ENCODE measurements at regions not wholly inside any gene's neighbourhood (a gene's known extent, or its start where the extent isn't known, plus 50 kb on each side); places are given as distances from the start of the nearest gene placed in this dataset.

DNA sequence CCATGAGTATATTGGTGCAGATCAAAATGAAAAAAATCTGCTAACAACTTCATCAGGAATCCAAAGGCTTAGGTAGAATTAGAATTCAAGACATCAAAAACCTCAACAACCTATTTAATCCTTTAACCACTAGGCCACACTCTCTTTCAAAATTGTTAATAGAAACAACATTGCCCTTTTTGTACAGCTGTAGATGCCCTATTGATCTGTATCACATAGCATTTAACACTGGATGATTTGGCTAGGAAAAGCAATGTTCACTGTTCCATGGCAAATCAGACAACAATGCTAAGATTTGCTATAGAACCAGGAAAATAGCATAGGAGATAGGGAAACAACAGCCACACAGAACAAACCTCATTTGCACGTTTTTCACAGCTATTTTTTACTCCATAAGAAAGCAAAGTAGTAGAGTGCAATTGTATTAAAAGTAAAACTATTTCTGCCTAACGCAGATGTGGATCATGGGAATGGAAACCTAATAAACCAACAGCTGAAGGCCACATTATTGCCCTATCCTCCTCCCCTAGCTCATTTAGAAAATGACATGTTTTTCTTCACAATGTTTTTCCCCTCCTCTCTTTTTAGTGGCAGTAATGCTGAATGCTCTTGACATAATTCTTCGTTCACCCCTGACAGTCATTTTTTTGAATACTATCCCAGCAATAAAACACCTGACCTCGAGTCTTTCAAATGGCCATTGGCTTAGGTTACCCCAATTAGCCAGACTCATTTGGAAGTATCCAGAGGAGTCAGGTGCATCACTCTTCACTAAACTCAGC, 373.0 kb upstream of the CCNH start:
- CTCF ChIA-PET = interaction anchor here (0.9 kb wide), 1 partner anchor 894 kb away, joined by 3 read pairs; no protein-coding TSS in a partner anchor
- no peaks in the 10 kb centered on the region for H3K36me3 Mint-ChIP-seq (ENCODE audit: low read depth)
- TF ChIP-seq, protein P1, sequence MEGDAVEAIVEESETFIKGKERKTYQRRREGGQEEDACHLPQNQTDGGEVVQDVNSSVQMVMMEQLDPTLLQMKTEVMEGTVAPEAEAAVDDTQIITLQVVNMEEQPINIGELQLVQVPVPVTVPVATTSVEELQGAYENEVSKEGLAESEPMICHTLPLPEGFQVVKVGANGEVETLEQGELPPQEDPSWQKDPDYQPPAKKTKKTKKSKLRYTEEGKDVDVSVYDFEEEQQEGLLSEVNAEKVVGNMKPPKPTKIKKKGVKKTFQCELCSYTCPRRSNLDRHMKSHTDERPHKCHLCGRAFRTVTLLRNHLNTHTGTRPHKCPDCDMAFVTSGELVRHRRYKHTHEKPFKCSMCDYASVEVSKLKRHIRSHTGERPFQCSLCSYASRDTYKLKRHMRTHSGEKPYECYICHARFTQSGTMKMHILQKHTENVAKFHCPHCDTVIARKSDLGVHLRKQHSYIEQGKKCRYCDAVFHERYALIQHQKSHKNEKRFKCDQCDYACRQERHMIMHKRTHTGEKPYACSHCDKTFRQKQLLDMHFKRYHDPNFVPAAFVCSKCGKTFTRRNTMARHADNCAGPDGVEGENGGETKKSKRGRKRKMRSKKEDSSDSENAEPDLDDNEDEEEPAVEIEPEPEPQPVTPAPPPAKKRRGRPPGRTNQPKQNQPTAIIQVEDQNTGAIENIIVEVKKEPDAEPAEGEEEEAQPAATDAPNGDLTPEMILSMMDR (IDR thresholded peaks at IDR 0.05) = no peak
- peaks cover 10% of the 10 kb centered on the region for H3K27me3 Mint-ChIP-seq
- H3K4me1 Mint-ChIP-seq (ENCODE audit: low read depth) = peaks cover 2% of the 10 kb centered on the region
- no peak overlapping the region for H3K4me3 Mint-ChIP-seq
- intact Hi-C loops (cut with micrococcal nuclease) = no loop called here
- POLR2A ChIA-PET = no interaction called here
- DNase-seq (no peak), ATAC-seq (no peak)
- H3K27ac Mint-ChIP-seq = no peak overlapping the region
- no peaks in the 10 kb centered on the region for H3K9me3 Mint-ChIP-seq

DNA sequence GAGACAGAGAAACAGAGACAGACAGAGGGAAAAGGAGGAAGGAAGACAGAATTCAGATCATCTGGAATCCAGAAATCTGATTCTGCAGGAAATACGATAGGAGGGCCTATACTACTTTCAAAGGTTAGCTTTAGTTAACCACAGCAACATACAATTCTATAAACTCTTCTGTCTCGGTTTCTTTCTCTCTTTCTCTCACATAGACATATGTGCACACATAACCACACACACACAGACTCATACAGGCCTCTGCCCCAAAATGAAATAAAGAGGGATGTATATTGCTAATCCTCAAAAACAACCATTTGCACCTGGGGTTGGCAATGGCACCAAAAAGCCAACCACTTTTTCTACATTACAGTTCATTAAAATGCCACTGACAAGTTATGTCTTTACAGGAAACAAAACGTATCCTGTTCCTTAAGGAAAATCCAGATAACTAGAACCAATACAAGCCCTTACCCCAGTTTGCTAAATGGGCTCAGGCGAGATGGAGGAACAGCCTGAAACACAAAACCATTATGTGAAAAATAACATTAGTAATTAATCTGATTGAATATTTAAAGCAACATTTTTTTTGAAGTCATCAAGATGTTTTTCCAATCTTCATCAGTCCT, 372.3 kb upstream of the CCNH start:
- H3K9me3 Mint-ChIP-seq = no peaks in the 10 kb centered on the region
- TF ChIP-seq, protein P1 (IDR thresholded peaks at IDR 0.05) = no peak
- no peak for ATAC-seq
- CTCF ChIA-PET = interaction anchor here (0.9 kb wide), 1 partner anchor 895 kb away, joined by 3 read pairs; no protein-coding TSS in a partner anchor
- peaks cover 10% of the 10 kb centered on the region for H3K27me3 Mint-ChIP-seq
- no peaks in the 10 kb centered on the region for H3K36me3 Mint-ChIP-seq (ENCODE audit: low read depth)
- H3K4me1 Mint-ChIP-seq (ENCODE audit: low read depth) = peaks cover 2% of the 10 kb centered on the region
- no peak overlapping the region for H3K4me3 Mint-ChIP-seq
- POLR2A ChIA-PET = no interaction called here
- DNase-seq = no peak
- H3K27ac Mint-ChIP-seq = no peak overlapping the region
- intact Hi-C loops (cut with micrococcal nuclease) = no loop called here

DNA sequence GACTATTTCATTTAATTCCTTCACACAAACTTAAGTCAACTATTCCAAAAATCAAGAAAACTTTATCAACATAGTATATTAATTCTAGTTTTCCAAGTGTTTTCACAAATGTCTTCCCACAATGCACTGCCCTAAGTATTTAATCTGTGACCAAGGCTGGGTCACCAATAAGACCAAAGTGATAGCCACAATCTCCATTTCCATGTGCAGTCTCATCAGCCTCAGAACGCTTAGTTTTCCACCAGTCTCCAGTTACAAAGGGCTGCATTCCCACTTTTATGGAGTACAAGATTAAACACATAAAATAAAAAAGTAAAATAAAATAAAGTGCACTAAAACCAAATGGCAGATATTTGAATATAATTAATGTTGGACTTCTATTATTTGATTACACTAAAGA, 371.6 kb upstream of the CCNH start:
- Mint-ChIP-seq H3K27ac (no peak overlapping the region), H3K27me3 (peaks cover 10% of the 10 kb centered on the region), H3K36me3 (ENCODE audit: low read depth) (no peaks in the 10 kb centered on the region), H3K4me1 (ENCODE audit: low read depth) (peaks cover 2% of the 10 kb centered on the region), H3K9me3 (no peaks in the 10 kb centered on the region), H3K4me3 (no peak overlapping the region)
- TF ChIP-seq, protein P1 (IDR thresholded peaks at IDR 0.05) = no peak
- POLR2A ChIA-PET = no interaction called here
- intact Hi-C loops (cut with micrococcal nuclease) = no loop called here
- CTCF ChIA-PET = interaction anchor here (2.0 kb wide), 1 partner anchor 906 kb away, joined by 15 read pairs; no protein-coding TSS in a partner anchor
- DNase-seq (no peak), ATAC-seq (no peak)

DNA sequence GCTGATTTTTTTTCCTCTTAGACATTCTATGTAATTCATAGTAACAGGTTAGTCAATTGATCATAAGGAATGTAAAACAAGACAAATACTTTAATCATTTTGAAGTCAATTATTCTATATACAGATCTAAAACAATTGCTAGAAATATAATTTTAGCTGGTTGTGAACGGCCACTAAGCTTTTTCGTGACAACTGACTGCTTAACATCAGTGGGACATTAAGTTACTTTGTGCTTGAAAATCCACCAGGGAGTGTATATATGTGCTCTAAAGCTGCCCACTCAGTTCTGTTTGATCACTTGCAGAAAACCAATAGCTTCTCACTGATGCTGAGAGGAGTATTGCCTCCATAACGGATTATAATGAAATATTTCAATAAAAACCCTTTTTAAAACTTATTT, 370.2 kb upstream of the CCNH start:
- H3K4me1 Mint-ChIP-seq (ENCODE audit: low read depth) = peaks cover 2% of the 10 kb centered on the region
- intact Hi-C loops (cut with micrococcal nuclease) = no loop called here
- POLR2A ChIA-PET = no interaction called here
- DNase-seq (no peak), ATAC-seq (no peak)
- no peaks in the 10 kb centered on the region for H3K36me3 Mint-ChIP-seq (ENCODE audit: low read depth)
- H3K4me3 Mint-ChIP-seq = no peak overlapping the region
- H3K27ac Mint-ChIP-seq = no peak overlapping the region
- TF ChIP-seq, protein P1 (IDR thresholded peaks at IDR 0.05) = no peak
- CTCF ChIA-PET = interaction anchor here (0.9 to 7.1 kb wide), 4 partner anchors 898 to 941 kb away, joined by 3 to 49 read pairs (median 12); no protein-coding TSS in a partner anchor
- H3K9me3 Mint-ChIP-seq = no peaks in the 10 kb centered on the region
- H3K27me3 Mint-ChIP-seq = peaks cover 7% of the 10 kb centered on the region

DNA sequence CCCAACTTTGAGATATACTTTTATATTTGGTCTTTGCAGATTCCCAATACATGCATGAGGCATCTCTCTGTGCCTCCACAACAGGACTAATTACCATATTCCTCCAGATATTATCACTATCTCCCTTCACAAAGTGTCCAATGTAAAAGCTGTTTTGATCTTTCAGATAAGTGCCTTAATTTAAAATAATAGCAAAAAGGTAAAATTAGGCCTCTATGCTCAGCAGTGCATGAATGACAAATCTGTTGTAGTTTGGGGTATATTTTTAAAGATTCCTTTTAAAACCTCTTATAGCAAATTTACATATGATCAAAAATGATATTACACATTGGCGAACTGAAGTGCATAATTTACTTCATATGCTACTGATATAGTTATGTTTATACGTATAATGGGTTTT, 369.2 kb upstream of the CCNH start:
- Mint-ChIP-seq H3K9me3 (no peaks in the 10 kb centered on the region), H3K27me3 (peaks cover 5% of the 10 kb centered on the region), H3K4me1 (ENCODE audit: low read depth) (peaks cover 2% of the 10 kb centered on the region), H3K27ac (no peak overlapping the region), H3K4me3 (no peak overlapping the region), H3K36me3 (ENCODE audit: low read depth) (no peaks in the 10 kb centered on the region)
- CTCF ChIA-PET = interaction anchor here (0.5 to 7.1 kb wide), 26 partner anchors 11 to 1621 kb away, joined by 3 to 89 read pairs (median 4); no protein-coding TSS in a partner anchor
- ATAC-seq (no peak), DNase-seq (no peak)
- TF ChIP-seq, protein P1 (IDR thresholded peaks at IDR 0.05) = no peak
- intact Hi-C loops (cut with micrococcal nuclease) = loop anchor here (1.0 kb wide), 1 partner anchor 909 kb away; no protein-coding TSS in a partner anchor
- POLR2A ChIA-PET = no interaction called here

All from activated CD8-positive, alpha-beta T cell treated with anti-CD3 and anti-CD28 coated beads for 36 hours (primary cell).